Neural cell (in vitro differentiated cells): ENCODE measurements at regions not wholly inside any gene's neighbourhood (a gene's known extent, or its start where the extent isn't known, plus 50 kb on each side); places are given as distances from the start of the nearest gene placed in this dataset.

ENCODE experiments used
- H2AFZ ChIP-seq: fragments of 200-600, 300-800 bp; sonication (generic), shearing (Covaris generic); 2 replicates; pipeline ENCODE4 v1.6.0; 2014; ENCODE audit warnings: low read depth, mild to moderate bottlenecking, antibody characterized with exemption, low read length, moderate library complexity
- H3F3A ChIP-seq: fragments of 200-600 bp; shearing (Covaris generic); 2 replicates; pipeline ENCODE4 v1.6.1; 2016; ENCODE audit warnings: mild to moderate bottlenecking, moderate library complexity, mixed read lengths, antibody characterized with exemption, low read length; ENCODE audit not compliant: insufficient read depth, poor library complexity, severe bottlenecking
- H3K27ac ChIP-seq: fragments of 200-600, 300-800 bp; sonication (generic), shearing (Covaris generic); 2 replicates; pipeline ENCODE4 v1.5.1; 2014; ENCODE audit warnings: mild to moderate bottlenecking, low read length, moderate library complexity
- H3K27me3 ChIP-seq: fragments of 300-800, 200-600 bp; sonication (generic), shearing (Covaris generic); 2 replicates; pipeline ENCODE4 v1.6.0; 2014; ENCODE audit warnings: mild to moderate bottlenecking, low read depth, low read length, moderate library complexity; ENCODE audit not compliant: insufficient read depth
- H3K36me3 ChIP-seq: fragments of 300-800, 200-600 bp; sonication (generic), shearing (Covaris generic); 2 replicates; pipeline ENCODE4 v1.5.1; 2014; ENCODE audit warnings: mild to moderate bottlenecking, antibody characterized with exemption, low read length, moderate library complexity; ENCODE audit not compliant: insufficient read depth
- H3K4me2 ChIP-seq: fragments of 300-800, 200-600 bp; sonication (generic), shearing (Covaris generic); 2 replicates; pipeline ENCODE4 v1.6.0; 2014; ENCODE audit warnings: mild to moderate bottlenecking, low read length
- H3K4me3 ChIP-seq: fragments of 300-800, 200-600 bp; sonication (generic), shearing (Covaris generic); 2 replicates; pipeline ENCODE4 v1.5.1; 2014; ENCODE audit warnings: mild to moderate bottlenecking, low read length, moderate library complexity
- H3K79me2 ChIP-seq: fragments of 200-600 bp; shearing (Covaris generic); replicated peaks from 2 replicates; pipeline ENCODE4 v1.6.0; 2014; ENCODE audit warnings: mild to moderate bottlenecking, low read length, moderate library complexity; ENCODE audit not compliant: insufficient read depth
- H3K9ac ChIP-seq: fragments of 300-800, 200-600 bp; sonication (generic), shearing (Covaris generic); 2 replicates; pipeline ENCODE4 v1.6.1; 2016; ENCODE audit warnings: mild to moderate bottlenecking, low read length, mixed read lengths
- H3K9me2 ChIP-seq: fragments of 200-600 bp; shearing (Covaris generic); 2 replicates; pipeline ENCODE4 v1.6.1; 2016; ENCODE audit warnings: mild to moderate bottlenecking, low read length, mixed read lengths; ENCODE audit not compliant: insufficient read depth
- H3K9me3 ChIP-seq: fragments of 200-600, 300-800 bp; sonication (generic), shearing (Covaris generic); 2 replicates; pipeline ENCODE4 v1.6.1; 2016; ENCODE audit warnings: mild to moderate bottlenecking, mixed run types, low read length, moderate library complexity, mixed read lengths
- H4K20me1 ChIP-seq: fragments of 200-600 bp; shearing (Covaris generic); 2 replicates; pipeline ENCODE4 v1.6.1; 2016; ENCODE audit warnings: mild to moderate bottlenecking, mixed run types; ENCODE audit not compliant: insufficient read depth
- CTCF ChIP-seq: fragments of 450-650 bp; IDR thresholded peaks from 2 replicates; pipeline ENCODE4 v1.5.1; 2014; ENCODE audit warnings: antibody characterized with exemption, mild to moderate bottlenecking, moderate library complexity; ENCODE audit not compliant: poor library complexity, severe bottlenecking
- EP300 ChIP-seq: fragments of 450-650 bp; conservative IDR thresholded peaks from 2 replicates; pipeline ENCODE4 v1.6.1; 2014; ENCODE audit warnings: antibody characterized with exemption, mild to moderate bottlenecking, moderate library complexity; ENCODE audit not compliant: poor library complexity, severe bottlenecking
- EZH2 ChIP-seq: fragments of 200-600, 300-800 bp; shearing (Covaris generic), sonication (generic); IDR thresholded peaks from 2 replicates; pipeline ENCODE4 v1.6.1; 2014; ENCODE audit warnings: antibody characterized with exemption, low read length, borderline replicate concordance, mild to moderate bottlenecking; ENCODE audit not compliant: insufficient read depth, poor library complexity, severe bottlenecking
- MXI1 ChIP-seq: fragments of 450-650 bp; conservative IDR thresholded peaks from 2 replicates; pipeline ENCODE4 v1.6.1; 2014; ENCODE audit warnings: antibody characterized with exemption, mild to moderate bottlenecking; ENCODE audit not compliant: poor library complexity, severe bottlenecking
- POLR2AphosphoS5 ChIP-seq: IDR thresholded peaks from 2 replicates; pipeline ENCODE4 v1.6.1; 2012
- RAD21 ChIP-seq: fragments of 450-650 bp; conservative IDR thresholded peaks from 2 replicates; pipeline ENCODE4 v1.6.1; 2014; ENCODE audit warnings: antibody characterized with exemption, mild to moderate bottlenecking, moderate library complexity
- REST ChIP-seq: IDR thresholded peaks from 2 replicates; pipeline ENCODE4 v1.6.1; 2012; ENCODE audit warnings: borderline replicate concordance
- SMC3 ChIP-seq: fragments of 450-650 bp; conservative IDR thresholded peaks from 2 replicates; pipeline ENCODE4 v1.6.1; 2014; ENCODE audit warnings: antibody characterized with exemption, mild to moderate bottlenecking, moderate library complexity; ENCODE audit not compliant: poor library complexity
- TAF1 ChIP-seq: IDR thresholded peaks from 2 replicates; pipeline ENCODE4 v1.6.1; 2012; ENCODE audit warnings: low read depth

DNA sequence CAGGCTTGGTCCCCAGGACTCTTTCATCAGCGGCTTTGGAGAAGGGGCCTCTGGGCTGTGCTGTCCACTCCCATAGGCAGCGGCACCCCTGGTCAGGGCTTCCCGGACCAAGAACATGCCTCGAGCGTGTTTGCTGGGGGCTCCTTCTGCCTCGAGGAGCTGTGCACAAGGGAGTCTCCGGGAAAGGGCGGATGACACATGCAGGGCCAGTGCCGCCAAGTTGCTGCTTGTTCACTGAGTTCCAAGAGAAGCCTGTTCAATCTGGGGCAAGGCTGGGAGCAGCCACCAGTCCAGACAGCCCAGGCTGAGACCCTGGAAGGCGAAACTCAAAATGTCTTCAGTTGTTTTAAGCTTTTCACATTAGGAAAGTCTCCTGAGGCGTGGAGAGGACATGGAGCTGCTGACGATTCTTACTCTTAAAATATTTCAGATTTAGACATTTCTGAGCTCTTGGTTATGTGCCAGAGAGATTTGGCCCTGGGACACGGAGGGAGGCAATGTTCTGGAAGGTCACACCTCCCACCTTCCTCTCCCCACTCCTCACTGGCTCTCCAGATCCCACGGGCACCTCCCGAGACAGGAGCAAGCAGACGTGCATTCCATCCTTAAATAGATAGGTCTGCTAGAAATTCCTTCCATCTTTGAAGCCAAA, 84.5 kb upstream of the ZNF469 start:
- no peaks in the 10 kb centered on the region for H4K20me1 ChIP-seq
- no peak overlapping the region for H2AFZ ChIP-seq
- no peak overlapping the region for H3K27ac ChIP-seq
- H3K27me3 ChIP-seq, result no peaks in the 10 kb centered on the region
- H3K9ac ChIP-seq, result no peak overlapping the region
- H3K4me2 ChIP-seq, result no peak overlapping the region
- H3F3A ChIP-seq, result no peaks in the 10 kb centered on the region
- H3K9me3 ChIP-seq, result no peaks in the 10 kb centered on the region
- no peak overlapping the region for H3K4me3 ChIP-seq
- no peaks in the 10 kb centered on the region for H3K9me2 ChIP-seq
- H3K79me2 ChIP-seq, result no peaks in the 10 kb centered on the region
- TF ChIP-seq MXI1 (no peak), REST (no peak), EZH2 (no peak), EP300 (no peak), CTCF (no peak), TAF1 (no peak), SMC3 (no peak), POLR2AphosphoS5 (no peak), RAD21 (no peak)
- no peaks in the 10 kb centered on the region for H3K36me3 ChIP-seq

DNA sequence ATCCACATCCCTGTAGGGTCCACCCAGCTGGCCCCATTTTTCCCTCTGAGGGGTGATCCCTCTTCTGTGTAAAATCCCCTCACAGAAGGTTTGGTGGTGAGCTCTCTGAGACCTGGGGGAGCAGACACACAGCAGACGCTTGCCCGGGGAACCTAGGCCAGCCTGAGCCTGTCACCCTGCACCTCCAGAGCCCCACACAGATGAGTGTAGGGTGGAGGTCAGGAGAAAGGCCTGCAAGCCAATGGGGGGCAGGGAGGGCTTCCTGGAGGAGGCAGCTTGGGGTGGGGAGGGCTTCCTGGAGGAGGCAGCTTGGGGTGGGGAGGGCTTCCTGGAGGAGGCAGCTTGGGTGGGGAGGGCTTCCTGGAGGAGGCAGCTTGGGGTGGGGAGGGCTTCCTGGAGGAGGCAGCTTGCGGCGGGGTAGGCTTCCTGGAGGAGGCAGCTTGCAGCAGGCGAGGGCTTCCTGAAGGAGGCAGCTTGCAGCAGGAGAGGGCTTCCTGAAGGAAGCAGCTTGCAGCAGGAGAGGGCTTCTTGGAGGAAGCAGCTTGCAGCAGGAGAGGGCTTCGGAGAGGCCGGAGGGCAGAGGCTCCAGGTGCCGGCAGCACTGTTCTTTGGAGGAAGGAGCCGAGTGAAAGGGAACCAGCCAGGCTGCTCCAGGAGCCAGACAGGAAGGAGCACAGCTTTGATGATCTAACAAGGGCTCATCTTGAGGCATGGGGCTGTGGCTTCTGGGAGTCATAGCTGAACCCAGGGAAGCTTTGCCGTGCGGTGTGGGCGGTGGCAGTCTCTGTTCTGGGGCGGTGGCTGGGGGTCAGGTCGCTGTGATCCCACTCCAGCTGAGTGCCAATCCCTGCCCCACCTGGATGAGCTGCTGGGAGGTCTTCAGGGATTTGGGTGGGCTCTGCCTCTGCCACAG, 83.7 kb upstream of the ZNF469 start:
- TF ChIP-seq MXI1 (no peak), EZH2 (no peak), RAD21 (no peak), REST (no peak), CTCF (no peak), TAF1 (no peak), POLR2AphosphoS5 (no peak), EP300 (no peak), SMC3 (no peak)
- Histone ChIP-seq H3K4me3 (no peak overlapping the region), H3K36me3 (no peaks in the 10 kb centered on the region), H4K20me1 (no peaks in the 10 kb centered on the region), H3K27me3 (no peaks in the 10 kb centered on the region), H3K27ac (no peak overlapping the region), H3K9me3 (no peaks in the 10 kb centered on the region), H3K4me2 (no peak overlapping the region), H3F3A (no peaks in the 10 kb centered on the region), H3K79me2 (no peaks in the 10 kb centered on the region), H3K9ac (no peak overlapping the region), H3K9me2 (no peaks in the 10 kb centered on the region), H2AFZ (no peak overlapping the region)
